ENCODE measurements at regions not wholly inside any gene's neighbourhood (a gene's known extent, or its start where the extent isn't known, plus 50 kb on each side); places are given as distances from the start of the nearest gene placed in this dataset.

- H3K27me3 ChIP-seq, result no peaks in the 10 kb centered on the region
- TF ChIP-seq EP300 (IDR thresholded peaks at IDR 0.05; ENCODE audit: low read depth) (no peak), CTCF (IDR thresholded peaks at IDR 0.05) (no peak), POLR2A (IDR thresholded peaks at IDR 0.05) (no peak), POLR2AphosphoS5 (IDR thresholded peaks at IDR 0.05) (no peak)
- intact Hi-C loops (cut with DNase I; ENCODE audit: low total_unique reads), result no loop called here
- no peaks in the 10 kb centered on the region for H3K4me1 ChIP-seq
- no peak overlapping the region for H3K27ac ChIP-seq
- H3K9me3 ChIP-seq, result peaks cover 0 to 3% of the 10 kb centered on the region in 2 donors
- in situ Hi-C loops (cut with MboI; ENCODE audit: low pct_ligation_motif_present in 1 of 4, low pct_unique_long_range_greater_than_20kb in 1 of 4, low sequenced_read_pairs in 3 of 4), result no loop called here
- no peak for DNase-seq
- no peak overlapping the region for H3K4me3 ChIP-seq
- 81 to 92% methylated on average over 6 to 16 of the region's 16 CpGs for WGBS, 2 donors (ENCODE audit: low coverage in 1 of 2)
- H3K36me3 ChIP-seq, result no peaks in the 10 kb centered on the region
Observed at GRCh38 chr5:21225223-21226064, 1237.4 kb upstream of the CDH18 start.

GRCh38 chr5:21221616-21222015 lies 1233.6 kb upstream of the CDH18 start:
- intact Hi-C loops (cut with DNase I; ENCODE audit: low total_unique reads) (no loop called here), in situ Hi-C loops (cut with MboI; ENCODE audit: low pct_ligation_motif_present in 1 of 4, low pct_unique_long_range_greater_than_20kb in 1 of 4, low sequenced_read_pairs in 3 of 4) (no loop called here)
- Histone ChIP-seq H3K4me3 (no peak overlapping the region), H3K27me3 (no peaks in the 10 kb centered on the region), H3K9me3 (no peaks in the 10 kb centered on the region), H3K27ac (no peak overlapping the region), H3K4me1 (no peaks in the 10 kb centered on the region), H3K36me3 (no peaks in the 10 kb centered on the region)
- DNase-seq, result no peak
- TF ChIP-seq POLR2A (IDR thresholded peaks at IDR 0.05) (no peak), POLR2AphosphoS5 (IDR thresholded peaks at IDR 0.05) (no peak), EP300 (IDR thresholded peaks at IDR 0.05; ENCODE audit: low read depth) (no peak), CTCF (IDR thresholded peaks at IDR 0.05) (no peak)
- WGBS, 2 donors (ENCODE audit: low coverage in 1 of 2), result 77 to 83% methylated on average over 1 of the region's 1 CpG

GRCh38 chr5:21219966-21220365 lies 1232.0 kb upstream of the CDH18 start:
- Histone ChIP-seq H3K27me3 (no peaks in the 10 kb centered on the region), H3K4me1 (no peaks in the 10 kb centered on the region), H3K9me3 (no peaks in the 10 kb centered on the region), H3K27ac (no peak overlapping the region), H3K4me3 (no peak overlapping the region), H3K36me3 (no peaks in the 10 kb centered on the region)
- intact Hi-C loops (cut with DNase I; ENCODE audit: low total_unique reads), result no loop called here
- in situ Hi-C loops (cut with MboI; ENCODE audit: low pct_ligation_motif_present in 1 of 4, low pct_unique_long_range_greater_than_20kb in 1 of 4, low sequenced_read_pairs in 3 of 4), result no loop called here
- no peak for DNase-seq
- TF ChIP-seq POLR2AphosphoS5 (IDR thresholded peaks at IDR 0.05) (no peak), POLR2A (IDR thresholded peaks at IDR 0.05) (no peak), CTCF (IDR thresholded peaks at IDR 0.05) (no peak), EP300 (IDR thresholded peaks at IDR 0.05; ENCODE audit: low read depth) (no peak)
- WGBS, 2 donors (ENCODE audit: low coverage in 1 of 2), result 67 to 68% methylated on average over 1 to 2 of the region's 2 CpGs

GRCh38 chr5:21219251-21219650 lies 1231.3 kb upstream of the CDH18 start:
- Histone ChIP-seq H3K27ac (no peak overlapping the region), H3K36me3 (no peaks in the 10 kb centered on the region), H3K27me3 (no peaks in the 10 kb centered on the region), H3K9me3 (no peaks in the 10 kb centered on the region), H3K4me1 (no peaks in the 10 kb centered on the region), H3K4me3 (no peak overlapping the region)
- in situ Hi-C loops (cut with MboI; ENCODE audit: low pct_ligation_motif_present in 1 of 4, low pct_unique_long_range_greater_than_20kb in 1 of 4, low sequenced_read_pairs in 3 of 4) (no loop called here), intact Hi-C loops (cut with DNase I; ENCODE audit: low total_unique reads) (no loop called here)
- 96% methylated on average over 1 of the region's 1 CpG; no CpG with 5 or more reads in 1 of the 2 donors for WGBS, 2 donors (ENCODE audit: low coverage in 1 of 2)
- TF ChIP-seq POLR2AphosphoS5 (IDR thresholded peaks at IDR 0.05) (no peak), EP300 (IDR thresholded peaks at IDR 0.05; ENCODE audit: low read depth) (no peak), POLR2A (IDR thresholded peaks at IDR 0.05) (no peak), CTCF (IDR thresholded peaks at IDR 0.05) (no peak)
- DNase-seq, result no peak

All from transverse colon (tissue), 4 donors.